ENCODE measurements at regions not wholly inside any gene's neighbourhood (a gene's known extent, or its start where the extent isn't known, plus 50 kb on each side); places are given as distances from the start of the nearest gene placed in this dataset.

- no peak overlapping the region for H3K4me3 Mint-ChIP-seq
- H3K36me3 Mint-ChIP-seq: no peaks in the 10 kb centered on the region
- H3K9me3 Mint-ChIP-seq: no peaks in the 10 kb centered on the region
- ChIA-PET CTCF (interaction anchor here (0.6 to 1.4 kb wide), 4 partner anchors 78 to 142 kb away, joined by 3 read pairs; no protein-coding TSS in a partner anchor), POLR2A (interaction anchor here (0.6 kb wide), 1 partner anchor 156 kb away, joined by 3 read pairs; no protein-coding TSS in a partner anchor)
- DNase-seq (ENCODE audit: low spot score) (no peak), ATAC-seq (no peak)
- H3K27me3 Mint-ChIP-seq (ENCODE audit: low read depth): no peaks in the 10 kb centered on the region
- H3K27ac Mint-ChIP-seq: 0 out of 2 replicates have a peak overlapping the region, but pooled peaks have one; percentile 29
- TF ChIP-seq ZNF121 (CRISPR knock-in tag; IDR thresholded peaks at IDR 0.05) (no peak), ZMAT4 (CRISPR knock-in tag; IDR thresholded peaks at IDR 0.05) (no peak), ATF6 (CRISPR knock-in tag; IDR thresholded peaks at IDR 0.05) (no peak), ZNF425 (CRISPR knock-in tag; conservative IDR thresholded peaks at IDR 0.05) (no peak), USF1 (CRISPR knock-in tag; IDR thresholded peaks at IDR 0.05) (no peak), MYBL2 (CRISPR knock-in tag; IDR thresholded peaks at IDR 0.05) (no peak), SMAD3 (CRISPR knock-in tag; IDR thresholded peaks at IDR 0.05; ENCODE audit: borderline replicate concordance) (no peak), ATF2 (CRISPR knock-in tag; IDR thresholded peaks at IDR 0.05; ENCODE audit: borderline replicate concordance, low read depth) (no peak), ZNF423 (CRISPR knock-in tag; IDR thresholded peaks at IDR 0.05) (no peak), NR2C2 (CRISPR knock-in tag; IDR thresholded peaks at IDR 0.05) (no peak), CTCF (IDR thresholded peaks at IDR 0.05) (no peak), ZNF532 (CRISPR knock-in tag; IDR thresholded peaks at IDR 0.05; ENCODE audit: borderline replicate concordance) (no peak), ERG (CRISPR knock-in tag; IDR thresholded peaks at IDR 0.05) (no peak), USF2 (CRISPR knock-in tag; IDR thresholded peaks at IDR 0.05) (no peak), IRF2 (CRISPR knock-in tag; IDR thresholded peaks at IDR 0.05; ENCODE audit: borderline replicate concordance, low read depth) (no peak)
- H3K4me1 Mint-ChIP-seq: peaks cover 12% of the 10 kb centered on the region; the same call in 1 of the 2 replicates
These were observed 64.8 kb upstream of the BACH1 start for GRCh38 chr21:29233611-29234540.
